GM18502 (cell line): ENCODE measurements at regions not wholly inside any gene's neighbourhood (a gene's known extent, or its start where the extent isn't known, plus 50 kb on each side); places are given as distances from the start of the nearest gene placed in this dataset.

Source experiments
- ATAC-seq: cut with Tn5 transposase; IDR thresholded peaks from one replicate; pipeline ENCODE4 v1.9.1; 2021; ENCODE audit warnings: mild to moderate bottlenecking; ENCODE audit not compliant: unreplicated experiment, poor library complexity

DNA sequence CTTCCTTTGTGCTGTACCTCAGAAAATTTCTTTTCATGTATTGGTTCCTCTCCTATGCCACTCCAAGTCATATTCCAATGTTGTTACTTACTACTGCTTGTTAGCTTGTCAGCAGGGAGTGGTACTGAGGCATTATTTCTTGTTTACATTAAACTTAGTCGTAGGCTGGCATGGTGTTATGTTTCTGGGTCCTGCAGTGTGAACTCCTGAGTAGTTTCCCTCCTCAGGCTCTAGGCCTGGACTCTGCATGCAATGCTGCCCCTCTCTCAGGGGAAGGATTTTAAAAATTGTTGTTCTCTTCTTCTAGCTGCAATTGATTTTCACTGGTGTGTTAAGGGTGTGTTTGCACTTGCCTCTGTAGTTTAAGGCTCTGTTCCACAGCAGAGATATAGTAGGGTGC is 671.6 kb downstream of the PLCL1 start:
- no peak for ATAC-seq

DNA sequence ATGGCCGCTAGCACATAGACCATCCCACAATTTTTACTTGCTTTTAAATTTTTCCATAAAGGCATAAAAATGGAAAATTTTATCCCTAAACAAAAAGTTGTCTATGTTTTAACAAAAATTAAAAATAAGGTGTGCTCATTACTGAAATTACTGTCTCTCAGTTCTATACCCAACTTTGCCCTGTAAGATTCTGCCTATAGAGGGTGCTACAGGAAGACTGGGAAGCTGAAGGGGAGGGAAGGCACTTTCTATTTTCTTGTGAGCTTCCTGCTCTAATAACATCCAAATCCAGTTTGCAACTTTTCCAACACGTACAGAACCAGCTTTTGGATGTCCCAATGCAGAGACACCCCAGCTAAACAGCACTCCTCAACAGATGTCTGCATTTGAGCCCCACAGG is 666.9 kb downstream of the PLCL1 start:
- ATAC-seq, result no peak

- ATAC-seq, result no peak
Measured at GRCh38 chr2:198468136-198468535, 663.7 kb downstream of the PLCL1 start.

- no peak for ATAC-seq
Measured at GRCh38 chr2:198465970-198466369, 661.6 kb downstream of the PLCL1 start.

GRCh38 chr2:198456418-198456817 is 652.0 kb downstream of the PLCL1 start:
- no peak for ATAC-seq

GRCh38 chr2:198453866-198454265 is 649.5 kb downstream of the PLCL1 start:
- ATAC-seq, result no peak

GRCh38 chr2:198452327-198452726 is 647.9 kb downstream of the PLCL1 start:
- peak; percentile 60 for ATAC-seq

GRCh38 chr2:198448789-198449188 is 644.4 kb downstream of the PLCL1 start:
- no peak for ATAC-seq

DNA sequence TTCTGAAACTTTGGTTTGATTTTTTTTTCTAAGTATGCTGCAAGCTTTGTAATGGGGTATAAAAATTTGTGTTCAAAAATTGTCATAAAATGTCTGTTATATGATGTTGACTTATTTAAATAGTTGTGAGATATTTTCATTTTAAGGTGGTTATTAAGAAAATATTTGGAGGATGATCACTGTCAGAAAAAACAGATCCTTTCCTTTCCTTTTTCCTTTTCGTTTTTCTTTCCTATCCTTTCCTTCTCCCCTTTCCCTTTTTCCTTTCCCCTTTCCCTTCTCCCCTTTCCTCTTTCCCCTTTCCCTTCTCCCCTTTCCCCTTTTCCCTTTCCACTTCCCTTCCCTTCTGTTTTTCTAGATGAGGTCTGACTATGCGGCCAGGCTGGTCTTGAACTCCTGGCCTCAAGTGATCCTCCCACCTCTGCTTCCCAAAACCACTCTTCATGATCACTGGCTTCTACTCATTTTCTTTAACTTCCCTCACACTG is 640.5 kb downstream of the PLCL1 start:
- ATAC-seq, result no peak

GRCh38 chr2:198441901-198442300 is 637.5 kb downstream of the PLCL1 start:
- no peak for ATAC-seq

GRCh38 chr2:198441246-198441645 is 636.9 kb downstream of the PLCL1 start:
- no peak for ATAC-seq

DNA sequence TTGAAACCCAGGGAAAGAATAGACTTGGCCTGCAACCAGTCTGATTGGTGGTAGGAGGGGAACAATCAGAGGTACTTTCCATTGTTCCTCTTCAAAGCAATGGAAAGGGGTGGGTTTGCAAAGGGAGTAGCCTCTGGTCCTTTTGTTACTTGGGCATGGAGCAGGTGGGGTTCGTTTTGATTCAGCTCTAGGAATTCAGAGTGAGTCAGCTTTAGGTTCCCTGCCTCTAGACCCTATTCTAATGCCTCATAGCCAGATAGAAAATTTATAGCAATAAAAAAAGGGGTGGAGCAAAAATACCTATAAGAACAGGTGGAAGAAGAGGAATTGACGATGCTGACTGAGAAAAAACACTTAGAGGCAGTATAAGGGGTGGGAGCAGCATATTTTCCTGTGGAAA is 636.4 kb downstream of the PLCL1 start:
- ATAC-seq, result no peak

DNA sequence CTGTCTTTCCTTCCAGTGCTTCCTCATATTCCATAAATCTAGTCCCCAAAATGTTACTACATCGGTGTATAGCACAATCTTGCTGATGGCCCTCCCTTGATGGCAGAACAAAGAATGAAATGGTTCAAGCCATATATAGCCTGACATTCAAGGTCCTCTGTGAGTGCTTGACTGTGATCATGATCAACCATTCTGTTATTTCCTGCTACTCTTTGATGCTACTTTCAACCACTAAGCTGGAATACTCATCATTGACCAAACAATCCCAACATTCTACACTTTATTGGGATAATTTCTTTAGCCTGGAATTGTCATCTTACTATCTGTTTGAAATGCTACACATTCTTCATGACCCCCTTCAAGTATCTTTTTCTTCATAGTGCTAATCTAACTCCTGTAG is 633.9 kb downstream of the PLCL1 start:
- ATAC-seq, result no peak

GRCh38 chr2:198424112-198424511 is 619.7 kb downstream of the PLCL1 start:
- no peak for ATAC-seq

GRCh38 chr2:198417836-198418235 is 613.4 kb downstream of the PLCL1 start:
- ATAC-seq, result no peak

DNA sequence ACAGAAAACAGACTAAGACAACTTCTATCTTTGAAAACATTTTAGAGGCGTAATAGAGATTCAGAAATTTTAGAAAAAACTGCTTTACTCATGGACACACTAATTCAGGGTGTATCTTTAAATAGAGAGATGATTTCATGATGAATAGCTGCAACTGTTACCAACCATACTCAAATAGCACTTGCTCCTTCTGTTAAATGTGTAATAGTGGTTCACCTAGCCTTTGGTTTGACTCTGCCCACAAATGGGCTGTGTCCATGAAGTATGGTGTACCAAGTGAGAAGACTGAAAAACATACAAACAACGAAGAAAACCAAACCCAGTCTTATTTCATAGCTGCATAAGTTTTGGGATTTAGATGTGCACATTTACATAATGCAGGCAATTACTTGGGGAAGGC is 610.6 kb downstream of the PLCL1 start:
- no peak for ATAC-seq

- no peak for ATAC-seq
Measured at GRCh38 chr2:198411936-198412335, 607.5 kb downstream of the PLCL1 start.

- no peak for ATAC-seq
Measured at GRCh38 chr2:198408171-198408570, 603.8 kb downstream of the PLCL1 start.

DNA sequence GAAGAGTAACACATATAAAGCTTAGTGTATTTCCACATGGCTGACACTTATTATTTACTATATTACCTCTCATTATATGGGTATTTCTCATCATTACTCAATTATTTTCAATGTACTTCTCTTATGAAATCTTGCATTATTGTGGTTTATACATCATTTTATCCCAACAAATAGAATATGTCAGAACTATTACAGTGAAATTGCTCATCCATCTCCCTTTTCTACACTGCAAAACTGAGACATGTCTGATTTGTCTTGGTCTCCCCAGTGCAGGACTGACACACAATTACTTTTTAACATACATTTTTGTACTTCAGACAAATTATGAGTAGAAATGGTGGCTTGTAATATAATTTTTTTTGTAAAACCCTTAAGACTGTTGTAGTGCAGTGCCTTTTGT is 600.9 kb downstream of the PLCL1 start:
- no peak for ATAC-seq

DNA sequence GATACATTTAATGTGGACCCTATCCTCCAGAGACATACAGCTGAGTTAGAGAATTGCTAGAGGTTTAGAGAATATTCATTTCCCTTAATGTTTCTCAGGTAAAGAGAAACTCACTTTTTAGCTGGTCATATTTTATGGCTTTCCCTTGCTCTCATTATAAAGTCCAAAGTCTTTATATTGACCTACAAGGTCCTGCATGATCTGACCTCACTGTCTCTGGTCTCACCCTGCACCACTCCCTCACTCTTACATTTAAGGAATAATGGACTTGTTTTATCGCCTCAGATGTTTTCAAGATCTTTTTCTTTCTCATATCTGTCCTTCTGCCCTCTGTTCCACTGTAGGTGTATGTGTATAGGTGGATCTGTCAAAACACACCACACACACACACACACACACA is 597.3 kb downstream of the PLCL1 start:
- ATAC-seq, result no peak

DNA sequence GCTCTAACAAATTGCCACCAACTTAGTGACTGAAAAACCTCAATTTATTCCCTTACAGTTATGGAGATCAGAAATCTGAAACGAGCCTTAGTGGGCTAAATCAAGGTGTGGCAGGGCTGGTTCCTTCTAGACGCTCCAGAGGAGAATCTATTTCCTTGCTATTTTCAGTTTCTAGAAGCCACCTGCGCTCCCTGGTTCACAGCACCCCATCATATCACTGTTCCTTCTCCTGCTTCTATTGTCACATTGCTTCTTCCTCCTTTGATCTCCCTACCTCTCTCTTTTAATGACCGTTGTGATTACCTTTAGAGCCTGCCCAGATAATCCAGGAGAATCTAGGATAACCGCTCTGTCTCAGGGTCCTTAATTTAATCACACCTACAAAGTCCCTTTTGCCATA is 596.6 kb downstream of the PLCL1 start:
- ATAC-seq, result no peak

DNA sequence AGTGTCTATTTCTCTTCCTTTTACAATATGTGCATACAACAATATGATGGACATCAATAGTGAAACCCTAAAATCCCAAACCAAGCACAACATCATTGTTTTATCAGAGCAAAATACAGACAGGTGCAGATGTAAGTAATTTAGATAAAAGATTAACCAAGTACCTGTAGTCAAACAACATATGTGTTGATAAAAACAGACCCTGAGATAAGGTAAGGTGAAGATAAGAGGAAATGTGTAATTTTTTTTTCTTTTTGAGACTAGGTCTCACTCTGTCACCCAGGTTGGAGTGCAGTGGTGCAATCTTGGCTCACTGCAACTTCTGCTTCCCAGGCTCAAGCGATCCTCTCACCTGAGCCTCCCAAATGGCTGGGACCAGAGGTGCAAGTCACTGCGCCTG is 589.8 kb downstream of the PLCL1 start:
- ATAC-seq, result no peak

DNA sequence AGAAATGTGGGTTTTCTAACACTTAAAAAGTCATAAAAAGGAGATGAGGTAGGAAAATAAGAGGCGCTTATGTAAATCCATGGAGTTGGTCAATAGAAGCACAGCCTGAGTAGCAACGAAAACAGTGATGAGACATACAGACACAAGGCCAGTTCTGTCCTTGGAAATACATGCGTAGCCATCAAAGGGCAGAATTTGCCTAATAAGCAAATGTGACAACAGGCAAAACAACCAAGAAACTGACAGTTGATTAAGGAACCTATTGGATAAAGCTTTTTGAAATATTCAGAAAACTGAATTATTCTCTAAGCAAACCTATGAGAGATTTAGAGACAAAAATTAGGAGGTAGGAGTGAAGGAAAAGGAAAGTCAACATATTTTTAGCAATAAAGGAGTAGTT is 586.3 kb downstream of the PLCL1 start:
- ATAC-seq, result no peak
